Epithelial cell of esophagus (primary cell): ENCODE measurements at regions not wholly inside any gene's neighbourhood (a gene's known extent, or its start where the extent isn't known, plus 50 kb on each side); places are given as distances from the start of the nearest gene placed in this dataset.

Experiments used
- DNase-seq: peaks from one replicate; pipeline ENCODE4 v3.0.0; 2010; ENCODE audit warnings: low read depth
- H3K4me3 ChIP-seq: 2 replicates; pipeline ENCODE4 v1.5.1; 2011; ENCODE audit warnings: mild to moderate bottlenecking, low read length, control low read depth
- CTCF ChIP-seq: IDR thresholded peaks from 2 replicates; pipeline ENCODE4 v1.5.1; 2011; ENCODE audit warnings: low read depth, mild to moderate bottlenecking, low read length, control low read depth, inconsistent platforms; ENCODE audit not compliant: insufficient read depth; ENCODE audit errors: missing control alignments

- H3K4me3 ChIP-seq: no peak overlapping the region
- DNase-seq: no peak
- no peak for TF ChIP-seq CTCF
Measured at GRCh38 chr13:111541345-111541744, 220.9 kb downstream of the TEX29 start.

- DNase-seq: no peak
- no peak overlapping the region for H3K4me3 ChIP-seq
- TF ChIP-seq CTCF: no peak
Measured at GRCh38 chr13:111541752-111542529, 221.5 kb downstream of the TEX29 start.

GRCh38 chr13:111542530-111543341, 222.3 kb downstream of the TEX29 start:
- no peak overlapping the region for H3K4me3 ChIP-seq
- TF ChIP-seq CTCF: no peak
- no peak for DNase-seq

- no peak for TF ChIP-seq CTCF
- H3K4me3 ChIP-seq: no peak overlapping the region
- no peak for DNase-seq
Measured at GRCh38 chr13:111546921-111547675, 226.7 kb downstream of the TEX29 start.

- no peak overlapping the region for H3K4me3 ChIP-seq
- no peak for DNase-seq
- no peak for TF ChIP-seq CTCF
Measured at GRCh38 chr13:111547726-111548273, 227.4 kb downstream of the TEX29 start.

GRCh38 chr13:111548301-111548700, 227.9 kb downstream of the TEX29 start:
- no peak overlapping the region for H3K4me3 ChIP-seq
- no peak for DNase-seq
- no peak for TF ChIP-seq CTCF
